ENCODE measurements at regions not wholly inside any gene's neighbourhood (a gene's known extent, or its start where the extent isn't known, plus 50 kb on each side); places are given as distances from the start of the nearest gene placed in this dataset.

- TF ChIP-seq, protein P1, sequence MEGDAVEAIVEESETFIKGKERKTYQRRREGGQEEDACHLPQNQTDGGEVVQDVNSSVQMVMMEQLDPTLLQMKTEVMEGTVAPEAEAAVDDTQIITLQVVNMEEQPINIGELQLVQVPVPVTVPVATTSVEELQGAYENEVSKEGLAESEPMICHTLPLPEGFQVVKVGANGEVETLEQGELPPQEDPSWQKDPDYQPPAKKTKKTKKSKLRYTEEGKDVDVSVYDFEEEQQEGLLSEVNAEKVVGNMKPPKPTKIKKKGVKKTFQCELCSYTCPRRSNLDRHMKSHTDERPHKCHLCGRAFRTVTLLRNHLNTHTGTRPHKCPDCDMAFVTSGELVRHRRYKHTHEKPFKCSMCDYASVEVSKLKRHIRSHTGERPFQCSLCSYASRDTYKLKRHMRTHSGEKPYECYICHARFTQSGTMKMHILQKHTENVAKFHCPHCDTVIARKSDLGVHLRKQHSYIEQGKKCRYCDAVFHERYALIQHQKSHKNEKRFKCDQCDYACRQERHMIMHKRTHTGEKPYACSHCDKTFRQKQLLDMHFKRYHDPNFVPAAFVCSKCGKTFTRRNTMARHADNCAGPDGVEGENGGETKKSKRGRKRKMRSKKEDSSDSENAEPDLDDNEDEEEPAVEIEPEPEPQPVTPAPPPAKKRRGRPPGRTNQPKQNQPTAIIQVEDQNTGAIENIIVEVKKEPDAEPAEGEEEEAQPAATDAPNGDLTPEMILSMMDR (IDR thresholded peaks at IDR 0.05) = no peak
- TF ChIP-seq EZH2 (IDR thresholded peaks at IDR 0.05; ENCODE audit: borderline replicate concordance, insufficient read depth, low read depth, low read length, poor library complexity, severe bottlenecking) = no peak
Measured at GRCh38 chr15:79582650-79583049, 150.5 kb downstream of the MINAR1 start.

All from B cell (primary cell).